PFSK-1 (cell line): ENCODE measurements at regions not wholly inside any gene's neighbourhood (a gene's known extent, or its start where the extent isn't known, plus 50 kb on each side); places are given as distances from the start of the nearest gene placed in this dataset.

ENCODE experiments used
- SIN3A ChIP-seq: IDR thresholded peaks from 2 replicates; pipeline ENCODE4 v1.6.1; 2012; ENCODE audit warnings: mild to moderate bottlenecking, low read length, moderate library complexity, borderline replicate concordance; ENCODE audit not compliant: insufficient read depth
- TAF1 ChIP-seq: IDR thresholded peaks from 2 replicates; pipeline ENCODE4 v1.6.1; 2012; ENCODE audit warnings: low read length, control low read depth, borderline replicate concordance; ENCODE audit not compliant: insufficient read depth

- TF ChIP-seq TAF1 (no peak), SIN3A (no peak)
Observed at GRCh38 chr14:48805315-48805714, 780.9 kb downstream of the RPS29 start.
